ENCODE measurements at regions not wholly inside any gene's neighbourhood (a gene's known extent, or its start where the extent isn't known, plus 50 kb on each side); places are given as distances from the start of the nearest gene placed in this dataset.

DNA sequence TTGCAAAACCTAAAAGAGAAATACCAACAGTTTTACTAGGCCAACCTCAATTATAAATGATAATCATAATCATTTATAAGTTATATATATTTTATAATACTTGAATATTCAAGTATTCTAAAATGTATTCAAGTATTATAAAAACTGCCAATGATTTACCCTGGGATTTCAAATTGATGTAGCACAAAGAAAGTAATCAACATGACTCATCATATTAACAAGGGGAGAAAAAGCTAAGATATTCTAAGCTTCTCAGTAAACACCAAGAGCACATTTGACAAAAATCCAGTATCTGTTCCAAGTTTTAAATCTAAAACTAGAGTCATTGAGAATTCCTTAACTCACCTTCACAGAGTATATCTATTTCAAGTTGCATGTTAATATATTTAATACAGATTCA is 56.1 kb downstream of the CAPZA3 start:
- TF ChIP-seq, protein P1, sequence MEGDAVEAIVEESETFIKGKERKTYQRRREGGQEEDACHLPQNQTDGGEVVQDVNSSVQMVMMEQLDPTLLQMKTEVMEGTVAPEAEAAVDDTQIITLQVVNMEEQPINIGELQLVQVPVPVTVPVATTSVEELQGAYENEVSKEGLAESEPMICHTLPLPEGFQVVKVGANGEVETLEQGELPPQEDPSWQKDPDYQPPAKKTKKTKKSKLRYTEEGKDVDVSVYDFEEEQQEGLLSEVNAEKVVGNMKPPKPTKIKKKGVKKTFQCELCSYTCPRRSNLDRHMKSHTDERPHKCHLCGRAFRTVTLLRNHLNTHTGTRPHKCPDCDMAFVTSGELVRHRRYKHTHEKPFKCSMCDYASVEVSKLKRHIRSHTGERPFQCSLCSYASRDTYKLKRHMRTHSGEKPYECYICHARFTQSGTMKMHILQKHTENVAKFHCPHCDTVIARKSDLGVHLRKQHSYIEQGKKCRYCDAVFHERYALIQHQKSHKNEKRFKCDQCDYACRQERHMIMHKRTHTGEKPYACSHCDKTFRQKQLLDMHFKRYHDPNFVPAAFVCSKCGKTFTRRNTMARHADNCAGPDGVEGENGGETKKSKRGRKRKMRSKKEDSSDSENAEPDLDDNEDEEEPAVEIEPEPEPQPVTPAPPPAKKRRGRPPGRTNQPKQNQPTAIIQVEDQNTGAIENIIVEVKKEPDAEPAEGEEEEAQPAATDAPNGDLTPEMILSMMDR (IDR thresholded peaks at IDR 0.05) = no peak
- TF ChIP-seq POLR2A (IDR thresholded peaks at IDR 0.05) = no peak
